ENCODE measurements at regions not wholly inside any gene's neighbourhood (a gene's known extent, or its start where the extent isn't known, plus 50 kb on each side); places are given as distances from the start of the nearest gene placed in this dataset.

- DNase-seq: no peak
- H3K9me3 ChIP-seq: no peaks in the 10 kb centered on the region
- H3K27me3 ChIP-seq (replicated peaks; ENCODE audit: control insufficient read depth, insufficient read depth, low read length): no peaks in the 10 kb centered on the region
- no peak overlapping the region for H3K27ac Mint-ChIP-seq (ENCODE audit: unreplicated experiment)
- no peak overlapping the region for H3K4me3 ChIP-seq (ENCODE audit: low read depth, low read length)
- TF ChIP-seq CTCF (IDR thresholded peaks at IDR 0.05; ENCODE audit: insufficient read depth in 1 of 2, low read depth in 1 of 2, low read length in 1 of 2, severe bottlenecking in 1 of 2, unreplicated experiment in 1 of 2): no peak
- no peaks in the 10 kb centered on the region for H3K36me3 Mint-ChIP-seq (ENCODE audit: insufficient read depth, unreplicated experiment)
- POLR2A ChIA-PET: no interaction called here
- no peaks in the 10 kb centered on the region for H3K36me3 ChIP-seq (ENCODE audit: control insufficient read depth, insufficient read depth, low read length)
- peaks cover 6% of the 10 kb centered on the region; the same call in 1 of the 2 replicates for H3K4me1 ChIP-seq
- H3K27me3 Mint-ChIP-seq (ENCODE audit: insufficient read depth, unreplicated experiment): no peaks in the 10 kb centered on the region
- H3K4me3 Mint-ChIP-seq (ENCODE audit: unreplicated experiment): no peak overlapping the region
- no peaks in the 10 kb centered on the region for H3K9me3 Mint-ChIP-seq (ENCODE audit: unreplicated experiment)
- peaks cover 7% of the 10 kb centered on the region for H3K4me1 Mint-ChIP-seq (ENCODE audit: low read depth, unreplicated experiment)
- BruUV-seq (replicated peaks): no TSS peak
- intact Hi-C loops (cut with micrococcal nuclease; ENCODE audit: unreplicated experiment): no loop called here
- CTCF ChIA-PET: no interaction called here
Measured at GRCh38 chr5:74079971-74080556, 454.1 kb downstream of the ARHGEF28 start.

GRCh38 chr5:74075501-74076484 is 449.8 kb downstream of the ARHGEF28 start:
- Histone ChIP-seq H3K4me3 (ENCODE audit: low read depth, low read length) (no peak overlapping the region), H3K4me1 (peaks cover 20% of the 10 kb centered on the region), H3K9me3 (no peaks in the 10 kb centered on the region), H3K27me3 (replicated peaks; ENCODE audit: control insufficient read depth, insufficient read depth, low read length) (no peaks in the 10 kb centered on the region), H3K36me3 (ENCODE audit: control insufficient read depth, insufficient read depth, low read length) (no peaks in the 10 kb centered on the region)
- no peak overlapping the region for H3K27ac Mint-ChIP-seq (ENCODE audit: unreplicated experiment)
- DNase-seq: no peak
- H3K36me3 Mint-ChIP-seq (ENCODE audit: insufficient read depth, unreplicated experiment): no peaks in the 10 kb centered on the region
- no peak for TF ChIP-seq CTCF (IDR thresholded peaks at IDR 0.05; ENCODE audit: insufficient read depth in 1 of 2, low read depth in 1 of 2, low read length in 1 of 2, severe bottlenecking in 1 of 2, unreplicated experiment in 1 of 2)
- BruUV-seq (replicated peaks): no TSS peak
- no peak overlapping the region for H3K4me3 Mint-ChIP-seq (ENCODE audit: unreplicated experiment)
- intact Hi-C loops (cut with micrococcal nuclease; ENCODE audit: unreplicated experiment): no loop called here
- H3K27me3 Mint-ChIP-seq (ENCODE audit: insufficient read depth, unreplicated experiment): no peaks in the 10 kb centered on the region
- no peaks in the 10 kb centered on the region for H3K9me3 Mint-ChIP-seq (ENCODE audit: unreplicated experiment)
- ChIA-PET CTCF (no interaction called here), POLR2A (no interaction called here)
- H3K4me1 Mint-ChIP-seq (ENCODE audit: low read depth, unreplicated experiment): peaks cover 7% of the 10 kb centered on the region

GRCh38 chr5:74074111-74074510 is 448.1 kb downstream of the ARHGEF28 start:
- no peak for DNase-seq
- POLR2A ChIA-PET: no interaction called here
- Mint-ChIP-seq H3K36me3 (ENCODE audit: insufficient read depth, unreplicated experiment) (no peaks in the 10 kb centered on the region), H3K27ac (ENCODE audit: unreplicated experiment) (no peak overlapping the region), H3K9me3 (ENCODE audit: unreplicated experiment) (no peaks in the 10 kb centered on the region), H3K4me1 (ENCODE audit: low read depth, unreplicated experiment) (peaks cover 7% of the 10 kb centered on the region), H3K4me3 (ENCODE audit: unreplicated experiment) (no peak overlapping the region), H3K27me3 (ENCODE audit: insufficient read depth, unreplicated experiment) (no peaks in the 10 kb centered on the region)
- H3K9me3 ChIP-seq: no peaks in the 10 kb centered on the region
- H3K4me3 ChIP-seq (ENCODE audit: low read depth, low read length): no peak overlapping the region
- intact Hi-C loops (cut with micrococcal nuclease; ENCODE audit: unreplicated experiment): no loop called here
- no TSS peak for BruUV-seq (replicated peaks)
- no peak for TF ChIP-seq CTCF (IDR thresholded peaks at IDR 0.05; ENCODE audit: insufficient read depth in 1 of 2, low read depth in 1 of 2, low read length in 1 of 2, severe bottlenecking in 1 of 2, unreplicated experiment in 1 of 2)
- H3K27me3 ChIP-seq (replicated peaks; ENCODE audit: control insufficient read depth, insufficient read depth, low read length): no peaks in the 10 kb centered on the region
- H3K36me3 ChIP-seq (ENCODE audit: control insufficient read depth, insufficient read depth, low read length): no peaks in the 10 kb centered on the region
- peaks cover 20% of the 10 kb centered on the region for H3K4me1 ChIP-seq
- CTCF ChIA-PET: no interaction called here
